Lung (tissue), 11 donors: ENCODE measurements at regions not wholly inside any gene's neighbourhood (a gene's known extent, or its start where the extent isn't known, plus 50 kb on each side); places are given as distances from the start of the nearest gene placed in this dataset.
A peak's percentile ranks its signal among the peaks of the same experiment; 100 is the strongest.

Source experiments
- ATAC-seq: fragments of 200-7000 bp; cut with Tn5 transposase; one replicate; pipeline ENCODE4 v1.9.1; 2020; ENCODE audit warnings: moderate number of reproducible peaks; ENCODE audit not compliant: insufficient read depth, low FRiP score
- DNase-seq, 3 donors: peaks; one replicate each; pipeline ENCODE4 v3.0.0-alpha.2; 2013 to 2017
- H3K27ac ChIP-seq, 2 donors: one replicate each; pipeline ENCODE4 v1.5.1; 2013; ENCODE audit warnings: mild to moderate bottlenecking in 2 of 2, moderate library complexity in 2 of 2, control low read depth in 1 of 2, inconsistent platforms in 1 of 2, low read depth in 1 of 2, low read length in 1 of 2
- H3K27me3 ChIP-seq, 3 donors: one replicate each; pipeline ENCODE4 v1.5.1; 2013; ENCODE audit warnings: low read length in 2 of 3; ENCODE audit not compliant: control insufficient read depth in 3 of 3, insufficient read depth in 3 of 3
- H3K36me3 ChIP-seq, 4 donors: one replicate each; pipeline ENCODE4 v1.5.1; 2013; ENCODE audit warnings: low read length in 4 of 4, mild to moderate bottlenecking in 1 of 4, moderate library complexity in 1 of 4; ENCODE audit not compliant: control insufficient read depth in 4 of 4, insufficient read depth in 4 of 4
- H3K4me1 ChIP-seq, 5 donors: one replicate each; pipeline ENCODE4 v1.5.1; 2013; ENCODE audit warnings: low read length in 5 of 5, mild to moderate bottlenecking in 2 of 5, moderate library complexity in 1 of 5; ENCODE audit not compliant: control insufficient read depth in 5 of 5, insufficient read depth in 5 of 5
- H3K4me3 ChIP-seq: one replicate; pipeline ENCODE4 v1.5.1; 2013; ENCODE audit warnings: mild to moderate bottlenecking, control low read depth, moderate library complexity
- H3K9ac ChIP-seq, 2 donors: one replicate each; pipeline ENCODE4 v1.5.1; 2013; ENCODE audit warnings: low read length in 2 of 2, control low read depth in 1 of 2; ENCODE audit not compliant: insufficient read depth in 1 of 2
- H3K9me3 ChIP-seq, 4 donors: one replicate each; pipeline ENCODE4 v1.5.1; 2013; ENCODE audit warnings: low read length in 3 of 4, mild to moderate bottlenecking in 1 of 4, moderate library complexity in 1 of 4; ENCODE audit not compliant: control insufficient read depth in 4 of 4, insufficient read depth in 3 of 4
- WGBS, 2 donors: extraction: QIAGEN DNeasy Blood & Tissue Kit; methylation state at CpG; one replicate each; pipeline ENCODE4 v1.1.7; 2013; 5-methylcytosine and 5-hydroxymethylcytosine counted together
- TF ChIP-seq, protein P1 (sequence below): IDR thresholded peaks from 2 replicates; pipeline ENCODE4 v1.5.1; 2012; ENCODE audit warnings: mild to moderate bottlenecking; ENCODE audit errors: control extremely low read depth, extremely low read depth
- donor health status: control.
- donor health status: control.
- donor health status: Bipolar disorder and iron deficiency.
- donor health status: healthy.
- donor health status: DM: yes; HTN: yes; CAD: no.

DNA sequence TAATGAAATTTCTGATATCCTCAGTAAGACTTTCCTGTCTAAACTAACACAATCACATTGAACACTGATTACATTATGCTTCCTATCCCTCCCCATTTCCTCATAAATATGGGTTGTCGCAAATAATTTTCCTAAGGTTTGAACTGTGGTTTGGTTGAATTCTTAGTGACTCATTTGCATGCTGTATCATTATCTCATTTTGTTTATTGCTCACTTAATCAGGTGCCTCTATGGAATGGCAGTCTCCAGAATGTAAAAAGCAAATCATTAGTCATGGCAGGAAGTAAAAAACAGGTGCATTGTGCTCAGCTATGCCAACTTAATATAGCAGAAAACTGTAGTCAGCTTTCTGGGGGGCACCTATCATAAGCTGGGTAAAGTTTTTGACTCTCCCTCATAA lies 216.0 kb upstream of the ZBTB20 start:
- H3K9ac ChIP-seq = no peak overlapping the region
- no peaks in the 10 kb centered on the region for H3K36me3 ChIP-seq
- peaks cover 0 to 1% (median 0%) of the 10 kb centered on the region in 4 donors for H3K9me3 ChIP-seq
- 85% methylated on average over 1 of the region's 1 CpG for WGBS, 2 donors
- no peak for DNase-seq
- TF ChIP-seq, protein P1, sequence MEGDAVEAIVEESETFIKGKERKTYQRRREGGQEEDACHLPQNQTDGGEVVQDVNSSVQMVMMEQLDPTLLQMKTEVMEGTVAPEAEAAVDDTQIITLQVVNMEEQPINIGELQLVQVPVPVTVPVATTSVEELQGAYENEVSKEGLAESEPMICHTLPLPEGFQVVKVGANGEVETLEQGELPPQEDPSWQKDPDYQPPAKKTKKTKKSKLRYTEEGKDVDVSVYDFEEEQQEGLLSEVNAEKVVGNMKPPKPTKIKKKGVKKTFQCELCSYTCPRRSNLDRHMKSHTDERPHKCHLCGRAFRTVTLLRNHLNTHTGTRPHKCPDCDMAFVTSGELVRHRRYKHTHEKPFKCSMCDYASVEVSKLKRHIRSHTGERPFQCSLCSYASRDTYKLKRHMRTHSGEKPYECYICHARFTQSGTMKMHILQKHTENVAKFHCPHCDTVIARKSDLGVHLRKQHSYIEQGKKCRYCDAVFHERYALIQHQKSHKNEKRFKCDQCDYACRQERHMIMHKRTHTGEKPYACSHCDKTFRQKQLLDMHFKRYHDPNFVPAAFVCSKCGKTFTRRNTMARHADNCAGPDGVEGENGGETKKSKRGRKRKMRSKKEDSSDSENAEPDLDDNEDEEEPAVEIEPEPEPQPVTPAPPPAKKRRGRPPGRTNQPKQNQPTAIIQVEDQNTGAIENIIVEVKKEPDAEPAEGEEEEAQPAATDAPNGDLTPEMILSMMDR = no peak
- H3K27ac ChIP-seq = no peak overlapping the region
- no peaks in the 10 kb centered on the region for H3K27me3 ChIP-seq
- ATAC-seq = no peak
- H3K4me1 ChIP-seq = peaks cover 0 to 3% (median 0%) of the 10 kb centered on the region in 5 donors
- H3K4me3 ChIP-seq = no peak overlapping the region

DNA sequence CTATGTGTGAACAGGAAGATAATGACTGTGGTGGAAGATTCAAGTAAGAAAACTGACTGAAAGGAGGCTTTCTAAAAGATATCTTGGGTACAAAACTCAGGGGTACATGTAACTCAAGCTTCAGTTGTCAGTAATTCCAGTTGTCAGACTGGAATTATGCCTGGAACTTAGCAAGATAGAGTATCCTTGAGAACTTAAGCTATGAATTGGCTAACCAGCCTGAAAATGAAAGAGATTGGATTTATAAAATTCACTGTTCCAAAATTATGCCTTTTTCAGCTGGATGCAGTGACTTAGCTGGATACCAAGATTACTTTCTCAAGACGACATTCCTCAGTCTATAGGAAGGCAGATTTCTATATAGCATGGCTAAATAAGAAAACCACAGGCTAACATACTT lies 221.9 kb upstream of the ZBTB20 start:
- Histone ChIP-seq H3K9ac (no peak overlapping the region), H3K27me3 (no peaks in the 10 kb centered on the region), H3K27ac (no peak overlapping the region), H3K4me3 (no peak overlapping the region), H3K9me3 (peaks cover 0 to 1% (median 0%) of the 10 kb centered on the region in 4 donors), H3K36me3 (no peaks in the 10 kb centered on the region), H3K4me1 (no peaks in the 10 kb centered on the region)
- TF ChIP-seq, protein P1 = no peak
- DNase-seq (no peak), ATAC-seq (no peak)
- WGBS, 2 donors = 79 to 81% methylated on average over 1 of the region's 1 CpG

DNA sequence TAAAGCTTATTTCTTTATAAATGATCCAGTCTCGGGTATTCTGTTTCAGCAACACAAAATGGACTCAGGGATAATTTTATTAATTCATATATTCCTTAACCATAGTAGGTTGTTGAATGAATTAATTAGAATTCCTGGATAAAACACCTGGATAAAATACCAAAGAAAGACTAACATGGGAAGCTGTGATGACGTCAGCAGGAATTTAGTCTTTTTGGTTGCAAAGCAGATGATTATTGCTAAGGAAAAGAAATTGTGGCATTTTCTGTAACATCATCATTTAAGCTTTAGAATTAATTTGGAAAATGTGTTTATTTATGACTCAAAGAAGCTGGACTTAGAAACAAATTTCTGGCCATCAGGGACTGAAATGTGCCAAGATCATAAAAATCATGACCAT lies 228.3 kb upstream of the ZBTB20 start:
- Histone ChIP-seq H3K36me3 (no peaks in the 10 kb centered on the region), H3K27ac (no peak overlapping the region), H3K9ac (no peak overlapping the region), H3K27me3 (no peaks in the 10 kb centered on the region), H3K4me1 (peaks cover 0 to 2% (median 0%) of the 10 kb centered on the region in 5 donors), H3K9me3 (no peaks in the 10 kb centered on the region), H3K4me3 (no peak overlapping the region)
- DNase-seq = no peak
- TF ChIP-seq, protein P1 = no peak
- WGBS, 2 donors = 92 to 95% methylated on average over 2 of the region's 2 CpGs
- no peak for ATAC-seq

DNA sequence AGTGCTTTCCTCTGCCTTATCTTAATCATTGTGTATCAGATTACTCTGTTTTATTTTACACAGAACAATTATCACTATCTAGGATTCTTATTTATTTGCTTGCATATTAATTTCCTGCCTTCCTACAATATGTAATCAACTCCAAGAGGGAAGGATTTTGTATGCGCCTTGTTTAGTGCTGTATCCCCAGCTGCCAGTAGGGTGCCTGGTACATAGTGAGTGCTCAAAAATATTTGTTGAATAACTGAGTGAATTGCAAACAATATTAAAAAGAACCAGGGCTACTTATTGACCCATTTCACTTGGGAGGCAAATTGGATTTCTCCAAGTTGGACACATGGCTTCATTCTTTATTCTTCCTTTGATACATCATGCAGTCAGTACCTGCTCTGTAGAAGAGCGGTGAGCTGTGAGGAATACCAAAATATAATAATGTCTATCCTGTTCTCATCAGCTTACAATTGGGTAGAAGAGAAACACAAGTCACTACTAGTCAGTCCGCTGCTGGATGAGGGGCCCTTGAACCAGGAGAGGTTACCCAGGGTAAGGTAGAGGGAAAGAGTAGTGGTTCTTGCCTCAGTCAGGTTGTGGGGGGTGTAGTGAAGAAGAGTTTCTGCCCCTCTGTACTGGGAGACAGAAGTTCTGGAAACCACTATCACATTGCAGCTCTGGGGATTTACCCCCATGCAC lies 233.9 kb upstream of the ZBTB20 start:
- Histone ChIP-seq H3K36me3 (no peaks in the 10 kb centered on the region), H3K9me3 (no peaks in the 10 kb centered on the region), H3K27me3 (no peaks in the 10 kb centered on the region), H3K9ac (no peak overlapping the region), H3K4me3 (no peak overlapping the region), H3K4me1 (peaks cover 0 to 7% (median 2%) of the 10 kb centered on the region in 5 donors), H3K27ac (no peak overlapping the region)
- TF ChIP-seq, protein P1 = no peak
- DNase-seq = peak in 1 of 3 donors; percentile 6
- 79 to 88% methylated on average over 3 of the region's 3 CpGs for WGBS, 2 donors
- no peak for ATAC-seq
